ENCODE measurements at regions not wholly inside any gene's neighbourhood (a gene's known extent, or its start where the extent isn't known, plus 50 kb on each side); places are given as distances from the start of the nearest gene placed in this dataset.

DNA sequence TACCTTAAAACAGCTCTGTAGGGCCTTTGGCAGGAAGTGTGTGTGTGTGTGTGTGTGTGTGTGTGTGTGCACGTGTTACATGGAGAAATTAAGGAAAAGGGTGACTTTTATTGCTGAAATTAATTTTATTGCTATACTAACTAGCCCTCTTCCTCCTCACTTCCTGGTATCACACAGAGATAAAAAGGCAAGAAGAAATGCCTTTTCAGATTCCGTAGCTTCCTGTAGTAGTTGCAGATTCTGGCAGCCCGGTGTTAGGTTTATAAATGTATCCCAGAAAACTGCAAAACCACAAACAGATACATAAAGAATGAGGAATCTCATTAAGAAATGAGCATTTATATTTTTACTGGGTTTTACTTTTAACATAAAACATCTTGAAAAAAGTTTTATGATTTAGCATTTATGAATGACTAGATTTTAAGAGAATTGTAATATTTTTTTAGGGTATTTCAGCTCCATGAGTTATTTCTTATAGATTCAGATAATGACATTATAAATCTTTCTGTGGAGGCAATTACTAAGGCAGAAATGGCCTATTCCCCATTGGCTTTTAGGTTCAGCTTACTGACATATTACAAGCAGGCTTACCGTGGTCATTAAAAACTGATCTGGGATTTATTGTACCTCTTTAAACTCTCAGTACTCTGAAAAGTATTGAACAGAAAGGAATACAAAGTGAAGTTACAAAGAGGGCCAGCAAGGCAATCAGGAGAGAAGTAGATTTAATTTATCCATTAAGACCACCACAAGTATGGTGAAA is 249.1 kb upstream of the TSHZ2 start:
- H3K4me3 ChIP-seq (ENCODE audit: low read depth, low read length) = no peak overlapping the region
- TF ChIP-seq, protein P1, sequence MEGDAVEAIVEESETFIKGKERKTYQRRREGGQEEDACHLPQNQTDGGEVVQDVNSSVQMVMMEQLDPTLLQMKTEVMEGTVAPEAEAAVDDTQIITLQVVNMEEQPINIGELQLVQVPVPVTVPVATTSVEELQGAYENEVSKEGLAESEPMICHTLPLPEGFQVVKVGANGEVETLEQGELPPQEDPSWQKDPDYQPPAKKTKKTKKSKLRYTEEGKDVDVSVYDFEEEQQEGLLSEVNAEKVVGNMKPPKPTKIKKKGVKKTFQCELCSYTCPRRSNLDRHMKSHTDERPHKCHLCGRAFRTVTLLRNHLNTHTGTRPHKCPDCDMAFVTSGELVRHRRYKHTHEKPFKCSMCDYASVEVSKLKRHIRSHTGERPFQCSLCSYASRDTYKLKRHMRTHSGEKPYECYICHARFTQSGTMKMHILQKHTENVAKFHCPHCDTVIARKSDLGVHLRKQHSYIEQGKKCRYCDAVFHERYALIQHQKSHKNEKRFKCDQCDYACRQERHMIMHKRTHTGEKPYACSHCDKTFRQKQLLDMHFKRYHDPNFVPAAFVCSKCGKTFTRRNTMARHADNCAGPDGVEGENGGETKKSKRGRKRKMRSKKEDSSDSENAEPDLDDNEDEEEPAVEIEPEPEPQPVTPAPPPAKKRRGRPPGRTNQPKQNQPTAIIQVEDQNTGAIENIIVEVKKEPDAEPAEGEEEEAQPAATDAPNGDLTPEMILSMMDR (IDR thresholded peaks at IDR 0.05; ENCODE audit: insufficient read depth, low read length) = no peak
- no peak for DNase-seq (ENCODE audit: low read depth)

DNA sequence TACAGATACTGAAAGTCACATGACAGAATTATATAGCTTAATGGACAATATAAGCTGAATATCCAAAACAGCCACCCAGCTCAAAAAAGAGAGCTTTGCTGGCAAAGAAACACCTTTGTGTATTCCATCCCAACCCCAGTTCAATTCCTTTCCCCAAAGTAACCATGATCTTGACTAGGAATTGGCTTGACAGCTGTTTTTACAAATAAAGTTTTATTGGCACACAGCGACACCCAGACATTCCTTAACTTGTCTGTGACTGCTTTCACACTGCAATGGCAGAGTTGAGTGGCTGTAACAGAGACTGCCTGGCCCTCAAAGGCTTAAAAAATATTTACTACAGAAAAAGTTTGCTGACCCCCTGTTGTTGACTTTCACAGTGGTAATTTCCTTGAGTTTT is 264.0 kb upstream of the TSHZ2 start:
- H3K4me3 ChIP-seq (ENCODE audit: low read depth, low read length) = no peak overlapping the region
- no peak for DNase-seq (ENCODE audit: low read depth)
- TF ChIP-seq, protein P1 (IDR thresholded peaks at IDR 0.05; ENCODE audit: insufficient read depth, low read length) = no peak

DNA sequence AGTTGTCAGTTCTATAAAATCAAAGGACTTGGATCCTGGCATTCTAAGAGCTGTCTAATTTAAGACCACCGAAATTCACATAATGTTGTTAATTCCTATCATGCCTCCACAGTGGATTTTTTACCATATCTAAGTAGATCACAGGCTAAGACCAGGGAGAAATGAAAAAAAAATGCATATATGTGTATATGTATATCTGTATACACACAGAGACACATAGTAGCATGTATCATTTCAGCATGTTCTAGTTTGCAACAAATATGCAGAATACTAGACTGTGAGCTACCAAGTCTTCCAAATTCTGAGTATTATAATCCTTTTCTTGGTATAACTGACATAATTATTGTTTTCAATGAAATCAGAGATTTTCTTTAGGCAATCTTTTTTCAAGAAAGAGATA is 267.6 kb upstream of the TSHZ2 start:
- TF ChIP-seq, protein P1 (IDR thresholded peaks at IDR 0.05; ENCODE audit: insufficient read depth, low read length) = no peak
- DNase-seq (ENCODE audit: low read depth) = no peak
- H3K4me3 ChIP-seq (ENCODE audit: low read depth, low read length) = no peak overlapping the region

DNA sequence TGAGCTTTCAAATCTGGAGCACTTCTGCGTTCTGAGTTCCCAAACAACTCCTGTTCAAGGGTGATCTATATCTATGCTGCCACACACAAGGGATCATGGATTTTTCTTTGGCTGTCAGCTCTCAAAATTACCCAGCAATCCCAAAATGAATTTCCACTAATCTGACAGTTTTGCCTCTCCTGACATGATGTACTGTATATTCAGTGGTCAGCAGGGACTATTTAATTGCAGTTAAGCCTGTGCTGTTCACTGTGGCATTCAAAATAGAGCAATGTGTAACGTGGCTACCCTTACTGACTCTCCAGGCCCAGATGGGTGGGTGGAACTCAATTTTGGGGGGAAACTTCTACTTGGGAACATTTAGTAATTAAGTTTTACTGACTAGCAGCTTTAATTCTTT is 283.8 kb upstream of the TSHZ2 start:
- H3K4me3 ChIP-seq (ENCODE audit: low read depth, low read length) = no peak overlapping the region
- TF ChIP-seq, protein P1 (IDR thresholded peaks at IDR 0.05; ENCODE audit: insufficient read depth, low read length) = no peak
- DNase-seq (ENCODE audit: low read depth) = no peak

DNA sequence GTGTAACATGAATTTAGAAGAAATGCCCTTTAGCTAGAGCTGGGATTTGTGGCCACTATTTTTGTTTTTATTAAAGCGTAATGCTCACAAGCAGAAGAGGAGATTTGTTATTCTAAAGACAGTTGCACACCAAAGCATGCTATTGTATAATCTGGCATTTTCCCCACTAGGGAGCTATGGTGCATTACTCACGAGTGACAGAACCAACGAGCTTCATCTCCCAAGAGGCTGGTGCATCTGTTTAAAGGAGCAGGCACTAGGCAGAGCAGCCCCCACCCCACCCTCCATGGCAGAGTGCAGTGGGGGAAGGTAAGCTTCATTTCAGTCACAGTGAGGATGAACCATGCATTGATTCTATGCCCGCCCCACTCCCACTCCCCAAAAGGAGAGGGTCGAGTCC is 287.3 kb upstream of the TSHZ2 start:
- DNase-seq (ENCODE audit: low read depth) = no peak
- TF ChIP-seq, protein P1 (IDR thresholded peaks at IDR 0.05; ENCODE audit: insufficient read depth, low read length) = no peak
- H3K4me3 ChIP-seq (ENCODE audit: low read depth, low read length) = no peak overlapping the region

DNA sequence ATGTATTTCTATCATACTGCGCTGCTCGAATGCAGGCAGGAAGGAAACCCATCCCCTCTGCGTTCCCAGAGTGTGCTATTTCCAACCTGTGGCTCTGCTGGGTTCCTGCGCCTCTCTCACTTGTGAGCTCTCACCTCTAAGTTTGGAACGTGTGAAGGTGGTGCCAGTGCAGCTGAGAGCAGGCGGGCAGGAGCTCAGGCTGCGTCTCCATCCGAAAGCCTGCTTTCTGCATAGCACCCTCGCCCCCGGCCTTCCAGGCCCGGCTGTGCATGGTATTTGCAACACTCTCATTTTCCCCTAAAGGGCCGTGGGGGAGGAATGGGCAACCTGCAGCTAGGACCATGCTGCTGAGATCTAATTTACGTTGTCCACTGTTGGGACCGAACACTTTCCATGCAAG is 288.0 kb upstream of the TSHZ2 start:
- H3K4me3 ChIP-seq (ENCODE audit: low read depth, low read length) = no peak overlapping the region
- DNase-seq (ENCODE audit: low read depth) = no peak
- TF ChIP-seq, protein P1 (IDR thresholded peaks at IDR 0.05; ENCODE audit: insufficient read depth, low read length) = no peak

DNA sequence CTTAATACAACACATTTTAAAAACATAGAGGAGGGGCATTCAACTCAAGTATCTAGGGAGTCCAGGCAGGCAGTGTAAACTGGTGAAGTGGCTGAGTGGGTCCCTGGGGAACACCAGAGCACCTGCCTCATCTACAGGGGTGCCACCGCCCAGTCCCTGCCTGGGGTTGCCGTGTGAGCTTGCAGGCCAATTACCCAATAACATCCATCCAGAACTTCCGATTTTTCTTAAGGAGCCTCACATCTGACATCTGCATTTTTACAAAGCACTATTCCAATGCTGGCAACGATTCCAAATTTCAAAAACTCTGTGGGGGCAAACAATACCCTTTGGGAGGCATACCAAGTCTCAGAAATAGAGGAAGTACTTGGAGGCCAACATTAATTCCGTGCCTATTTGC is 288.4 kb upstream of the TSHZ2 start:
- TF ChIP-seq, protein P1 (IDR thresholded peaks at IDR 0.05; ENCODE audit: insufficient read depth, low read length) = no peak
- H3K4me3 ChIP-seq (ENCODE audit: low read depth, low read length) = no peak overlapping the region
- no peak for DNase-seq (ENCODE audit: low read depth)
